KOPT-K1 (cell line): ENCODE measurements at regions not wholly inside any gene's neighbourhood (a gene's known extent, or its start where the extent isn't known, plus 50 kb on each side); places are given as distances from the start of the nearest gene placed in this dataset.

Source experiments
- H3K27ac ChIP-seq: fragments of 200-600 bp; sonication (generic); 2 replicates; pipeline ENCODE4 v1.5.1; 2016; ENCODE audit warnings: antibody characterized with exemption, mild to moderate bottlenecking, low read depth, low read length; ENCODE audit not compliant: poor library complexity, severe bottlenecking
- H3K36me3 ChIP-seq: fragments of 200-600 bp; sonication (generic); 2 replicates; pipeline ENCODE4 v1.5.1; 2017; ENCODE audit warnings: antibody characterized with exemption, mild to moderate bottlenecking, low read length, moderate library complexity; ENCODE audit not compliant: insufficient read depth
- H3K9me3 ChIP-seq: fragments of 200-600 bp; sonication (generic); 2 replicates; pipeline ENCODE4 v1.5.1; 2017; ENCODE audit warnings: antibody characterized with exemption, low read length, mild to moderate bottlenecking; ENCODE audit not compliant: insufficient read depth, poor library complexity, severe bottlenecking

DNA sequence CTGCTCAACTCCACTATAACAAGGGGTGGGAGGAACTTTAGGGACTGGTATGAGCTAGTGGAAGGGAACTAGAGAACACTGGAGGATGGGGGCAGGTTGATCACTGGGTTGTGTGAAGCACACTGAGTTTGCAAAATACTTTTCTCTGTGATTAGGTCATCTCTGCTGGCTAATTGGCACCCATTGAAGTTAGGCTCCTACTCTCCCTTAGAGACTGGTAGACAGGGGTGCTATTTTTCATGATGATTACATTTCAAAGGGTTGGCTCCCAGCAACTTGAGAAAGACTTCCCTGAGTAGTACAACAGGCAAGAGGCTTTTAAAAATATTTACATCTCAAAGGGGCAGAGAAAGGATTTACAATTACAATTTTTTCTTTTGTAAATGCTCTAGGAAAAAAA, 50.4 kb upstream of the MTAP start:
- H3K27ac ChIP-seq: no peak overlapping the region
- H3K36me3 ChIP-seq: no peaks in the 10 kb centered on the region
- H3K9me3 ChIP-seq: no peaks in the 10 kb centered on the region
